Natural killer cell (primary cell): ENCODE measurements at regions not wholly inside any gene's neighbourhood (a gene's known extent, or its start where the extent isn't known, plus 50 kb on each side); places are given as distances from the start of the nearest gene placed in this dataset.

Source experiments
- ATAC-seq, 3 donors: fragments of 150-1000 bp in 2 of 3; fragments of 200-7000 bp in 1 of 3; cut with Tn5 transposase; 1 replicate in 1 of 3; 2 replicates in 2 of 3; pipeline ENCODE4 v1.10.0; 2021; ENCODE audit warnings: mild to moderate bottlenecking in 2 of 3, moderate library complexity in 2 of 3
- DNase-seq, 2 donors: peaks; one replicate each; pipeline versions ENCODE4 v3.0.0 to v3.0.0-alpha.2; 2013 to 2021; ENCODE audit warnings: mixed read lengths in 1 of 2
- H3K27ac ChIP-seq: one replicate; pipeline ENCODE4 v1.5.1; 2013; ENCODE audit warnings: mild to moderate bottlenecking, low read length
- H3K27me3 ChIP-seq: one replicate; pipeline ENCODE4 v1.6.1; 2013; ENCODE audit warnings: low read length; ENCODE audit not compliant: control insufficient read depth, insufficient read depth
- H3K36me3 ChIP-seq: one replicate; pipeline ENCODE4 v1.6.1; 2013; ENCODE audit warnings: low read length; ENCODE audit not compliant: control insufficient read depth, insufficient read depth
- H3K4me1 ChIP-seq: one replicate; pipeline ENCODE4 v1.6.1; 2013; ENCODE audit warnings: low read length; ENCODE audit not compliant: control insufficient read depth, insufficient read depth
- H3K4me3 ChIP-seq: one replicate; pipeline ENCODE4 v1.5.1; 2013; ENCODE audit warnings: low read length
- H3K9me3 ChIP-seq: one replicate; pipeline ENCODE4 v1.6.1; 2013; ENCODE audit warnings: low read length; ENCODE audit not compliant: control insufficient read depth, insufficient read depth
- H3K27ac Mint-ChIP-seq, 2 donors: one replicate each; pipeline ENCODE4 v1.8.0; 2022; ENCODE audit warnings: mild to moderate bottlenecking in 2 of 2, mixed read lengths in 2 of 2, moderate library complexity in 1 of 2
- H3K27me3 Mint-ChIP-seq, 2 donors: one replicate each; pipeline ENCODE4 v1.8.0; 2022; ENCODE audit warnings: low read depth in 2 of 2, mixed read lengths in 2 of 2
- H3K36me3 Mint-ChIP-seq: one replicate; pipeline ENCODE4 v1.8.0; 2022; ENCODE audit warnings: mixed read lengths
- H3K4me1 Mint-ChIP-seq, 2 donors: one replicate each; pipeline ENCODE4 v1.8.0; 2022; ENCODE audit warnings: mixed read lengths in 2 of 2
- H3K4me3 Mint-ChIP-seq: one replicate; pipeline ENCODE4 v1.8.0; 2022; ENCODE audit warnings: mild to moderate bottlenecking, moderate library complexity, mixed read lengths
- H3K9me3 Mint-ChIP-seq, 2 donors: one replicate each; pipeline ENCODE4 v1.8.0; 2022; ENCODE audit warnings: mixed read lengths in 2 of 2
- CTCF ChIP-seq: fragments of 200-600 bp; IDR thresholded peaks from one replicate; pipeline ENCODE4 v1.8.0; 2022; ENCODE audit warnings: antibody characterized with exemption
- WGBS: methylation state at CpG from one replicate; pipeline ENCODE4 v1.1.7; 2013; ENCODE audit warnings: missing lambda C conversion rate; ENCODE audit not compliant: insufficient coverage; 5-methylcytosine and 5-hydroxymethylcytosine counted together
- intact Hi-C: fragments of 100-400 bp; cut with micrococcal nuclease; formaldehyde crosslinking; loops from one replicate; pipeline ENCODE4 v1.14.2; 2022

- Histone ChIP-seq H3K4me1 (no peaks in the 10 kb centered on the region), H3K9me3 (no peaks in the 10 kb centered on the region), H3K36me3 (no peaks in the 10 kb centered on the region), H3K4me3 (no peak overlapping the region), H3K27ac (no peak overlapping the region), H3K27me3 (no peaks in the 10 kb centered on the region)
- no peaks in the 10 kb centered on the region for H3K4me1 Mint-ChIP-seq
- TF ChIP-seq CTCF = no peak
- peaks cover 6 to 9% of the 10 kb centered on the region in 2 donors for H3K9me3 Mint-ChIP-seq
- DNase-seq = no peak
- ATAC-seq = no peak
- H3K4me3 Mint-ChIP-seq = no peak overlapping the region
- no peak overlapping the region for H3K27ac Mint-ChIP-seq
- H3K27me3 Mint-ChIP-seq = no peaks in the 10 kb centered on the region
- WGBS = 87% methylated on average over 3 of the region's 3 CpGs
- intact Hi-C loops = no loop called here
- no peaks in the 10 kb centered on the region for H3K36me3 Mint-ChIP-seq
These were observed 191.3 kb downstream of the PPP1R3A start for GRCh38 chr7:113727486-113727885.

GRCh38 chr7:113722006-113722405 is 196.8 kb downstream of the PPP1R3A start:
- ATAC-seq (no peak), DNase-seq (no peak)
- 78% methylated on average over 2 of the region's 2 CpGs for WGBS
- no peaks in the 10 kb centered on the region for H3K4me1 ChIP-seq
- Mint-ChIP-seq H3K27ac (no peak overlapping the region), H3K4me1 (no peaks in the 10 kb centered on the region), H3K27me3 (no peaks in the 10 kb centered on the region), H3K9me3 (peaks cover 3 to 5% of the 10 kb centered on the region in 2 donors), H3K4me3 (no peak overlapping the region), H3K36me3 (no peaks in the 10 kb centered on the region)
- no peaks in the 10 kb centered on the region for H3K9me3 ChIP-seq
- H3K27me3 ChIP-seq = no peaks in the 10 kb centered on the region
- H3K36me3 ChIP-seq = no peaks in the 10 kb centered on the region
- H3K27ac ChIP-seq = no peak overlapping the region
- no peak overlapping the region for H3K4me3 ChIP-seq
- intact Hi-C loops = no loop called here
- TF ChIP-seq CTCF = no peak

- intact Hi-C loops = no loop called here
- Histone ChIP-seq H3K27ac (no peak overlapping the region), H3K4me3 (no peak overlapping the region), H3K27me3 (no peaks in the 10 kb centered on the region), H3K9me3 (no peaks in the 10 kb centered on the region), H3K36me3 (no peaks in the 10 kb centered on the region), H3K4me1 (no peaks in the 10 kb centered on the region)
- Mint-ChIP-seq H3K36me3 (no peaks in the 10 kb centered on the region), H3K27ac (no peak overlapping the region), H3K4me3 (no peak overlapping the region), H3K27me3 (no peaks in the 10 kb centered on the region), H3K4me1 (no peaks in the 10 kb centered on the region), H3K9me3 (no peaks in the 10 kb centered on the region)
- WGBS = no CpG with 5 or more reads among the region's 1 CpG
- ATAC-seq (no peak), DNase-seq (no peak)
- TF ChIP-seq CTCF = no peak
These were observed 201.1 kb downstream of the PPP1R3A start for GRCh38 chr7:113717739-113718138.

- 62% methylated on average over 4 of the region's 8 CpGs for WGBS
- DNase-seq = no peak
- Mint-ChIP-seq H3K27ac (no peak overlapping the region), H3K4me3 (no peak overlapping the region), H3K27me3 (no peaks in the 10 kb centered on the region), H3K9me3 (peaks cover 0 to 3% of the 10 kb centered on the region in 2 donors), H3K36me3 (no peaks in the 10 kb centered on the region), H3K4me1 (no peaks in the 10 kb centered on the region)
- Histone ChIP-seq H3K27me3 (no peaks in the 10 kb centered on the region), H3K4me3 (no peak overlapping the region), H3K4me1 (no peaks in the 10 kb centered on the region), H3K36me3 (no peaks in the 10 kb centered on the region), H3K27ac (no peak overlapping the region), H3K9me3 (no peaks in the 10 kb centered on the region)
- no peak for ATAC-seq
- intact Hi-C loops = no loop called here
- no peak for TF ChIP-seq CTCF
These were observed 202.6 kb downstream of the PPP1R3A start for GRCh38 chr7:113715981-113716856.
